IMR-90 (cell line): ENCODE measurements at regions not wholly inside any gene's neighbourhood (a gene's known extent, or its start where the extent isn't known, plus 50 kb on each side); places are given as distances from the start of the nearest gene placed in this dataset.

Experiments used
- ATAC-seq: fragments of 200-7000 bp; cut with Tn5 transposase; 2 replicates; pipeline ENCODE4 v1.9.1; 2020; ENCODE audit warnings: low read depth, mild to moderate bottlenecking, moderate library complexity
- BruUV-seq: library from RNA; stranded (reverse); fragments of 400-500 nt; replicated peaks from 2 replicates; lab custom pipeline; 2021; lab: Mats Ljungman, UMichigan
- CTCF ChIA-PET: fragments of 300-600 bp; formaldehyde crosslinking; extraction: SDS; loops from one replicate; lab custom pipeline; 2021; ENCODE audit warnings: antibody characterized with exemption; lab: Yijun Ruan, JAX
- POLR2A ChIA-PET: fragments of 300-600 bp; sonication (Branson Sonifier 250); formaldehyde crosslinking; loops from one replicate; lab custom pipeline; 2022; ENCODE audit warnings: antibody characterized with exemption; ENCODE audit not compliant: unreplicated experiment; lab: Charles Lee
- DNase-seq: peaks from one replicate; pipeline ENCODE4 v3.0.0; 2013
- H2AFZ ChIP-seq: replicated peaks from 2 replicates; pipeline ENCODE3; 2013; ENCODE audit warnings: low read length, mild to moderate bottlenecking; ENCODE audit not compliant: poor library complexity
- H2AK5ac ChIP-seq: 2 replicates; pipeline ENCODE4 v1.6.1; 2013; ENCODE audit warnings: low read depth, low read length, inconsistent platforms
- H2AK9ac ChIP-seq: replicated peaks from 2 replicates; pipeline ENCODE3; 2013; ENCODE audit warnings: mild to moderate bottlenecking, low read depth, low read length, moderate library complexity; ENCODE audit not compliant: poor library complexity
- H2BK120ac ChIP-seq: 2 replicates; pipeline ENCODE4 v1.6.1; 2013; ENCODE audit warnings: low read depth, low read length, inconsistent platforms
- H2BK15ac ChIP-seq: 3 replicates; pipeline ENCODE4 v1.6.1; 2013; ENCODE audit warnings: low read depth, low read length, inconsistent platforms
- H2BK20ac ChIP-seq: 2 replicates; pipeline ENCODE4 v1.6.1; 2013; ENCODE audit warnings: low read depth, mild to moderate bottlenecking, inconsistent platforms, low read length, moderate library complexity
- H2BK5ac ChIP-seq: 2 replicates; pipeline ENCODE4 v1.6.1; 2013; ENCODE audit warnings: mild to moderate bottlenecking, low read depth, low read length, inconsistent platforms; ENCODE audit not compliant: poor library complexity, severe bottlenecking
- H3K14ac ChIP-seq: replicated peaks from 2 replicates; pipeline ENCODE4 v1.6.1; 2013; ENCODE audit warnings: low read depth, low read length, inconsistent platforms
- H3K18ac ChIP-seq: 2 replicates; pipeline ENCODE4 v1.6.1; 2013; ENCODE audit warnings: low read depth, low read length, control low read depth
- H3K23ac ChIP-seq: 2 replicates; pipeline ENCODE4 v1.6.1; 2013; ENCODE audit warnings: low read depth, low read length, inconsistent platforms
- H3K27ac ChIP-seq: 2 replicates; pipeline ENCODE4 v1.5.1; 2013; ENCODE audit warnings: mild to moderate bottlenecking, control low read depth, low read length; ENCODE audit not compliant: insufficient read depth
- H3K27me3 ChIP-seq: 2 replicates; pipeline ENCODE4 v1.6.1; 2013; ENCODE audit warnings: low read length; ENCODE audit not compliant: control insufficient read depth, insufficient read depth
- H3K36me3 ChIP-seq: 2 replicates; pipeline ENCODE4 v1.6.1; 2013; ENCODE audit warnings: low read length, mixed read lengths; ENCODE audit not compliant: control insufficient read depth, insufficient read depth
- H3K4ac ChIP-seq: 2 replicates; pipeline ENCODE4 v1.6.1; 2013; ENCODE audit warnings: low read depth, low read length, inconsistent platforms
- H3K4me1 ChIP-seq: 2 replicates; pipeline ENCODE4 v1.6.1; 2013; ENCODE audit warnings: low read length, mixed read lengths; ENCODE audit not compliant: control insufficient read depth, insufficient read depth
- H3K4me2 ChIP-seq: 2 replicates; pipeline ENCODE4 v1.6.1; 2013; ENCODE audit warnings: low read depth, mild to moderate bottlenecking, control low read depth, low read length, moderate library complexity
- H3K4me3 ChIP-seq: 2 replicates; pipeline ENCODE4 v1.5.1; 2013; ENCODE audit warnings: low read depth, mild to moderate bottlenecking, control low read depth, low read length, moderate library complexity; ENCODE audit not compliant: insufficient read depth
- H3K56ac ChIP-seq: 2 replicates; pipeline ENCODE4 v1.6.1; 2013; ENCODE audit warnings: low read length, inconsistent platforms; ENCODE audit not compliant: insufficient read depth; ENCODE audit errors: extremely low read depth
- H3K79me1 ChIP-seq, 2 experiments: 2 replicates each; pipeline ENCODE4 v1.6.1; 2013; ENCODE audit warnings: low read length in 2 of 2, inconsistent platforms in 1 of 2, low read depth in 1 of 2
- H3K9ac ChIP-seq: 2 replicates; pipeline ENCODE4 v1.6.1; 2013; ENCODE audit warnings: low read depth, low read length, control low read depth
- H3K9me1 ChIP-seq: 2 replicates; pipeline ENCODE4 v1.6.1; 2013; ENCODE audit warnings: low read length, inconsistent platforms; ENCODE audit not compliant: insufficient read depth
- H3K9me3 ChIP-seq: 2 replicates; pipeline ENCODE4 v1.6.1; 2013; ENCODE audit warnings: low read length; ENCODE audit not compliant: control insufficient read depth, insufficient read depth
- H4K20me1 ChIP-seq: 2 replicates; pipeline ENCODE4 v1.6.1; 2013; ENCODE audit warnings: low read length, inconsistent platforms; ENCODE audit not compliant: insufficient read depth
- H4K5ac ChIP-seq: 2 replicates; pipeline ENCODE4 v1.6.1; 2013; ENCODE audit warnings: mild to moderate bottlenecking, low read depth, low read length, control low read depth
- H4K8ac ChIP-seq, 2 experiments: 2 replicates each; pipeline ENCODE4 v1.6.1; 2013; ENCODE audit warnings: low read depth in 2 of 2, low read length in 2 of 2, control low read depth in 1 of 2, inconsistent platforms in 1 of 2
- H4K91ac ChIP-seq: 2 replicates; pipeline ENCODE4 v1.6.1; 2013; ENCODE audit warnings: low read depth, low read length, inconsistent platforms; ENCODE audit not compliant: insufficient read depth
- BHLHE40 ChIP-seq: fragments of 150-350 bp; IDR thresholded peaks from 2 replicates; pipeline ENCODE4 v1.6.1; 2016; ENCODE audit warnings: mild to moderate bottlenecking, low read depth, low read length
- CEBPB ChIP-seq: IDR thresholded peaks from 2 replicates; pipeline ENCODE4 v1.6.1; 2012; ENCODE audit warnings: low read depth, low read length, improper control_type of control experiment
- CHD1 ChIP-seq: IDR thresholded peaks from 2 replicates; pipeline ENCODE4 v1.6.1; 2012; ENCODE audit warnings: low read depth, low read length, improper control_type of control experiment
- FOS ChIP-seq: fragments of 150-350 bp; IDR thresholded peaks from 2 replicates; pipeline ENCODE4 v1.6.1; 2016; ENCODE audit warnings: low read depth, low read length
- MAFK ChIP-seq: IDR thresholded peaks from 2 replicates; pipeline ENCODE4 v1.6.1; 2012; ENCODE audit warnings: low read depth, low read length, improper control_type of control experiment
- MAZ ChIP-seq: IDR thresholded peaks from 2 replicates; pipeline ENCODE4 v1.6.1; 2012; ENCODE audit warnings: low read depth, mild to moderate bottlenecking, low read length, improper control_type of control experiment, moderate library complexity, borderline replicate concordance
- MXI1 ChIP-seq: IDR thresholded peaks from 2 replicates; pipeline ENCODE4 v1.6.1; 2012; ENCODE audit warnings: low read depth, mild to moderate bottlenecking, low read length, moderate library complexity, borderline replicate concordance
- NFE2L2 ChIP-seq: fragments of 150-350 bp; IDR thresholded peaks from 2 replicates; pipeline ENCODE4 v1.6.1; 2016; ENCODE audit warnings: low read depth, mild to moderate bottlenecking, low read length
- POLR2A ChIP-seq: IDR thresholded peaks from 2 replicates; pipeline ENCODE4 v1.6.1; 2012; ENCODE audit warnings: mild to moderate bottlenecking, low read depth, low read length
- RAD21 ChIP-seq: IDR thresholded peaks from 2 replicates; pipeline ENCODE4 v1.6.1; 2012; ENCODE audit warnings: low read length, improper control_type of control experiment
- RCOR1 ChIP-seq: IDR thresholded peaks from 2 replicates; pipeline ENCODE4 v1.6.1; 2012; ENCODE audit warnings: mild to moderate bottlenecking, low read length, improper control_type of control experiment; ENCODE audit not compliant: insufficient replicate concordance
- RFX5 ChIP-seq: IDR thresholded peaks from 2 replicates; pipeline ENCODE4 v1.8.0; 2012; ENCODE audit warnings: low read depth, mild to moderate bottlenecking, low read length, moderate library complexity
- SMC3 ChIP-seq: fragments of 150-350 bp; IDR thresholded peaks from 2 replicates; pipeline ENCODE4 v1.6.1; 2016; ENCODE audit warnings: low read depth, mild to moderate bottlenecking, antibody characterized with exemption, low read length, moderate library complexity
- WGBS, 2 experiments: methylation state at CpG; one replicate each; pipeline versions ENCODE4 v1.1.5 to v1.1.7; 2013; ENCODE audit warnings: missing lambda C conversion rate in 2 of 2; ENCODE audit not compliant: insufficient read length in 1 of 2; ENCODE audit errors: extremely low coverage in 2 of 2; 5-methylcytosine and 5-hydroxymethylcytosine counted together
- dilution Hi-C: fragments of 300-500 bp; cut with HindIII; formaldehyde crosslinking; loops from one replicate; pipeline ENCODE4 v1.14.3; 2018; ENCODE audit warnings: low sequenced_read_pairs; ENCODE audit not compliant: unreplicated experiment
- in situ Hi-C: fragments of 300-500 bp; cut with MboI; formaldehyde crosslinking; loops from 3 replicates; pipeline ENCODE4 v1.14.3; 2019; ENCODE audit warnings: low sequenced_read_pairs, inconsistent platforms, mixed read lengths
- intact Hi-C: fragments of 100-400 bp; cut with micrococcal nuclease; formaldehyde crosslinking; loops from 2 replicates; pipeline ENCODE4 v1.10.0; 2022
- TF ChIP-seq, protein P1 (sequence below): conservative IDR thresholded peaks from 2 replicates; pipeline ENCODE4 v1.5.1; 2012; ENCODE audit warnings: mild to moderate bottlenecking, low read depth, low read length, improper control_type of control experiment
- TF ChIP-seq, protein P2 (sequence below): fragments of 150-350 bp; IDR thresholded peaks from 2 replicates; pipeline ENCODE4 v1.6.1; 2017; ENCODE audit warnings: mild to moderate bottlenecking, antibody characterized with exemption, low read length, low read depth
- TF ChIP-seq, protein P3 (sequence below): fragments of 150-350 bp; IDR thresholded peaks from 2 replicates; pipeline ENCODE4 v1.6.1; 2016; ENCODE audit warnings: low read depth, mild to moderate bottlenecking, low read length, moderate library complexity, borderline replicate concordance

DNA sequence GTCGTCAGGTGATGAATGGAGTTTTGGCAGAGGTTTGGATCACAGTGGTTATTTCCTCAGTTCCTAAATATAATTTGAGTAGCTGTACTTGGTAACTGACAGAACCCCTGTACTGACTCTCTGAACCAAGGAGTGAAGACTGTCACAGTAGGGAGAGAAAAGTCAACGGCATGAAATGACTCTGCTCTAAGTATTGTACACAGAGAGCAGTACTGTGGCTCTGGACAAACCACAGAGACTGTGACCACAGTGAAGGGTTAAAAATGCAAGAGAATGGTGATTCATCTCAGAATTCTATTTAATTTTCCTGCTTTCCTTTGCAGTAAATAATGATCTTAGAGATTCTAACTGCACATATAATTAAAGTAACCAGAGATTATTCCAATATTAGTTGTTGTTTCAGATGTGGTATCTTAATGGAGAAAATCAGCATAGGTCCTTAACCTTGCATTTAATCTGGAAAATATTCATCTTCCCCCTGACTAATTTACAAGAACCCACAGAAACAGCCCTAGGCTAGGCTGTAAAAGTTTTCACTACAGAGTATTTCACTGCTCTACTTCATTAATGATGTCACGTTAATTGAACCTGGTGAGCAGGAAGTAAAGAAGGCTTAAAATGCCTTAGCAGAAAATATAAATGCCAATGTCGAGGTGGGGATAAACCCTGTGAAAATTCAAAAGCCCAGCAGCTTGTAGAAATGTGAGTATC, 221.9 kb downstream of the LIG4 start:
- no CpG with 5 or more reads among the region's 4 CpGs for WGBS, 2 experiments
- H3K27me3 ChIP-seq, result no peaks in the 10 kb centered on the region; the same call in 1 of the 2 replicates
- POLR2A ChIA-PET, result no interaction called here
- no peak for ATAC-seq
- dilution Hi-C loops (no loop called here), intact Hi-C loops (no loop called here), in situ Hi-C loops (no loop called here)
- H2BK20ac ChIP-seq, result no peak overlapping the region
- H3K9ac ChIP-seq, result no peak overlapping the region
- H3K9me3 ChIP-seq, result no peaks in the 10 kb centered on the region
- no peak overlapping the region for H4K91ac ChIP-seq
- no peak overlapping the region for H2AK5ac ChIP-seq
- TF ChIP-seq RAD21, result no peak
- no peak for TF ChIP-seq RFX5
- no peak for TF ChIP-seq MXI1
- TF ChIP-seq CEBPB, result no peak
- no peak for TF ChIP-seq FOS
- TF ChIP-seq MAZ, result no peak
- no peak for TF ChIP-seq NFE2L2
- TF ChIP-seq, protein P1, sequence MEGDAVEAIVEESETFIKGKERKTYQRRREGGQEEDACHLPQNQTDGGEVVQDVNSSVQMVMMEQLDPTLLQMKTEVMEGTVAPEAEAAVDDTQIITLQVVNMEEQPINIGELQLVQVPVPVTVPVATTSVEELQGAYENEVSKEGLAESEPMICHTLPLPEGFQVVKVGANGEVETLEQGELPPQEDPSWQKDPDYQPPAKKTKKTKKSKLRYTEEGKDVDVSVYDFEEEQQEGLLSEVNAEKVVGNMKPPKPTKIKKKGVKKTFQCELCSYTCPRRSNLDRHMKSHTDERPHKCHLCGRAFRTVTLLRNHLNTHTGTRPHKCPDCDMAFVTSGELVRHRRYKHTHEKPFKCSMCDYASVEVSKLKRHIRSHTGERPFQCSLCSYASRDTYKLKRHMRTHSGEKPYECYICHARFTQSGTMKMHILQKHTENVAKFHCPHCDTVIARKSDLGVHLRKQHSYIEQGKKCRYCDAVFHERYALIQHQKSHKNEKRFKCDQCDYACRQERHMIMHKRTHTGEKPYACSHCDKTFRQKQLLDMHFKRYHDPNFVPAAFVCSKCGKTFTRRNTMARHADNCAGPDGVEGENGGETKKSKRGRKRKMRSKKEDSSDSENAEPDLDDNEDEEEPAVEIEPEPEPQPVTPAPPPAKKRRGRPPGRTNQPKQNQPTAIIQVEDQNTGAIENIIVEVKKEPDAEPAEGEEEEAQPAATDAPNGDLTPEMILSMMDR, result no peak
- TF ChIP-seq CHD1, result no peak
- no peak for TF ChIP-seq MAFK
- TF ChIP-seq, protein P2, sequence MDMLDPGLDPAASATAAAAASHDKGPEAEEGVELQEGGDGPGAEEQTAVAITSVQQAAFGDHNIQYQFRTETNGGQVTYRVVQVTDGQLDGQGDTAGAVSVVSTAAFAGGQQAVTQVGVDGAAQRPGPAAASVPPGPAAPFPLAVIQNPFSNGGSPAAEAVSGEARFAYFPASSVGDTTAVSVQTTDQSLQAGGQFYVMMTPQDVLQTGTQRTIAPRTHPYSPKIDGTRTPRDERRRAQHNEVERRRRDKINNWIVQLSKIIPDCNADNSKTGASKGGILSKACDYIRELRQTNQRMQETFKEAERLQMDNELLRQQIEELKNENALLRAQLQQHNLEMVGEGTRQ, result no peak
- no peak for TF ChIP-seq POLR2A
- no peak for TF ChIP-seq SMC3
- TF ChIP-seq RCOR1, result no peak
- TF ChIP-seq BHLHE40, result no peak
- TF ChIP-seq, protein P3, sequence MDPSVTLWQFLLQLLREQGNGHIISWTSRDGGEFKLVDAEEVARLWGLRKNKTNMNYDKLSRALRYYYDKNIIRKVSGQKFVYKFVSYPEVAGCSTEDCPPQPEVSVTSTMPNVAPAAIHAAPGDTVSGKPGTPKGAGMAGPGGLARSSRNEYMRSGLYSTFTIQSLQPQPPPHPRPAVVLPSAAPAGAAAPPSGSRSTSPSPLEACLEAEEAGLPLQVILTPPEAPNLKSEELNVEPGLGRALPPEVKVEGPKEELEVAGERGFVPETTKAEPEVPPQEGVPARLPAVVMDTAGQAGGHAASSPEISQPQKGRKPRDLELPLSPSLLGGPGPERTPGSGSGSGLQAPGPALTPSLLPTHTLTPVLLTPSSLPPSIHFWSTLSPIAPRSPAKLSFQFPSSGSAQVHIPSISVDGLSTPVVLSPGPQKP, result no peak
- DNase-seq, result no peak
- no peak overlapping the region for H3K4me3 ChIP-seq
- H4K5ac ChIP-seq, result no peak overlapping the region
- no peak overlapping the region for H3K14ac ChIP-seq
- H4K8ac ChIP-seq, result no peak overlapping the region
- no peaks in the 10 kb centered on the region for H3K4me1 ChIP-seq
- no peak overlapping the region for H3K27ac ChIP-seq
- no TSS peak for BruUV-seq
- no peak overlapping the region for H3K18ac ChIP-seq
- no peak overlapping the region for H2BK5ac ChIP-seq
- no peak overlapping the region for H3K4ac ChIP-seq
- H3K23ac ChIP-seq, result no peak overlapping the region
- no peak overlapping the region for H2BK15ac ChIP-seq
- H3K9me1 ChIP-seq, result no peaks in the 10 kb centered on the region
- H3K56ac ChIP-seq, result no peak overlapping the region
- no peak overlapping the region for H2BK120ac ChIP-seq
- CTCF ChIA-PET, result interaction anchor here (0.7 kb wide), 1 partner anchor 23 kb away, joined by 3 read pairs; no protein-coding TSS in a partner anchor
- no peaks in the 10 kb centered on the region for H3K79me1 ChIP-seq
- H3K36me3 ChIP-seq, result no peaks in the 10 kb centered on the region
- no peaks in the 10 kb centered on the region for H4K20me1 ChIP-seq
- no peak overlapping the region for H2AFZ ChIP-seq
- H2AK9ac ChIP-seq, result no peak overlapping the region
- H3K4me2 ChIP-seq, result no peak overlapping the region
